WTC11 (cell line): ENCODE measurements at regions not wholly inside any gene's neighbourhood (a gene's known extent, or its start where the extent isn't known, plus 50 kb on each side); places are given as distances from the start of the nearest gene placed in this dataset.

Experiments
- ATAC-seq: fragments of 200-7000 bp; cut with Tn5 transposase; 2 replicates; pipeline ENCODE4 v1.10.0; 2021; ENCODE audit warnings: mild to moderate bottlenecking, moderate library complexity
- CTCF ChIA-PET: fragments of 300-600 bp; sonication (Branson Sonifier 250); formaldehyde crosslinking; loops from one replicate; lab custom pipeline; 2021; ENCODE audit warnings: antibody characterized with exemption; lab: Charles Lee
- POLR2A ChIA-PET: fragments of 350-600 bp; sonication (Branson Sonifier 250); formaldehyde crosslinking; loops from one replicate; lab custom pipeline; 2021; ENCODE audit warnings: antibody characterized with exemption; lab: Charles Lee
- DNase-seq: peaks from one replicate; pipeline ENCODE4 v3.0.0; 2021; ENCODE audit warnings: low spot score
- H3K27ac Mint-ChIP-seq: 2 replicates; pipeline ENCODE4 v1.8.0; 2021; ENCODE audit warnings: mixed read lengths
- H3K27me3 Mint-ChIP-seq: 2 replicates; pipeline ENCODE4 v1.8.0; 2021; ENCODE audit warnings: low read depth, mild to moderate bottlenecking, moderate library complexity, mixed read lengths
- H3K36me3 Mint-ChIP-seq: 2 replicates; pipeline ENCODE4 v1.8.0; 2021; ENCODE audit warnings: mixed read lengths
- H3K4me1 Mint-ChIP-seq: 2 replicates; pipeline ENCODE4 v1.8.0; 2022; ENCODE audit warnings: mixed read lengths
- H3K4me3 Mint-ChIP-seq: 2 replicates; pipeline ENCODE4 v1.8.0; 2021; ENCODE audit warnings: mild to moderate bottlenecking, moderate library complexity, mixed read lengths
- H3K9me3 Mint-ChIP-seq: 2 replicates; pipeline ENCODE4 v1.8.0; 2021; ENCODE audit warnings: mixed read lengths
- CDX4 ChIP-seq: fragments of 250-450 bp; sonication (Bioruptor Pico); IDR thresholded peaks from 2 replicates; pipeline ENCODE4 v1.9.0; 2021; ENCODE audit warnings: moderate library complexity, mild to moderate bottlenecking, inconsistent platforms, borderline replicate concordance
- CREB1 ChIP-seq: sonication (generic); formaldehyde crosslinking; IDR thresholded peaks from 2 replicates; pipeline ENCODE4 v1.8.0; 2023; ENCODE audit warnings: mild to moderate bottlenecking, missing genetic modification reagents
- E2F1 ChIP-seq: sonication (generic); formaldehyde crosslinking; IDR thresholded peaks from 2 replicates; pipeline ENCODE4 v1.8.0; 2022; ENCODE audit warnings: mild to moderate bottlenecking, missing genetic modification reagents
- E2F5 ChIP-seq: sonication (generic); formaldehyde crosslinking; IDR thresholded peaks from 2 replicates; pipeline ENCODE4 v1.8.1; 2022; ENCODE audit warnings: mild to moderate bottlenecking, moderate library complexity, missing genetic modification reagents
- ERG ChIP-seq: fragments of 250-450 bp; sonication (Bioruptor Pico); IDR thresholded peaks from 2 replicates; pipeline ENCODE4 v1.8.0; 2021; ENCODE audit warnings: mild to moderate bottlenecking
- ESRRA ChIP-seq: sonication (generic); formaldehyde crosslinking; IDR thresholded peaks from 2 replicates; pipeline ENCODE4 v1.8.1; 2022; ENCODE audit warnings: mild to moderate bottlenecking, missing genetic modification reagents, borderline replicate concordance
- FOXJ3 ChIP-seq: sonication (generic); formaldehyde crosslinking; IDR thresholded peaks from 2 replicates; pipeline ENCODE4 v1.9.0; 2021; ENCODE audit warnings: missing genetic modification reagents, mild to moderate bottlenecking, borderline replicate concordance
- FOXK1 ChIP-seq: sonication (generic); formaldehyde crosslinking; IDR thresholded peaks from 2 replicates; pipeline ENCODE4 v1.8.0; 2022; ENCODE audit warnings: mild to moderate bottlenecking, moderate library complexity, missing genetic modification reagents
- GTF2I ChIP-seq: fragments of 250-450 bp; sonication (Bioruptor Pico); conservative IDR thresholded peaks from 2 replicates; pipeline ENCODE4 v1.4.0; 2021; ENCODE audit warnings: mild to moderate bottlenecking
- HMGXB4 ChIP-seq: sonication (generic); formaldehyde crosslinking; IDR thresholded peaks from 2 replicates; pipeline ENCODE4 v1.8.1; 2023; ENCODE audit warnings: mild to moderate bottlenecking, moderate library complexity, missing genetic modification reagents
- MLX ChIP-seq: sonication (generic); formaldehyde crosslinking; IDR thresholded peaks from 2 replicates; pipeline ENCODE4 v1.8.1; 2023; ENCODE audit warnings: mild to moderate bottlenecking, missing genetic modification reagents, moderate library complexity
- MYBL2 ChIP-seq: sonication (generic); formaldehyde crosslinking; IDR thresholded peaks from 2 replicates; pipeline ENCODE4 v1.8.1; 2023; ENCODE audit warnings: mild to moderate bottlenecking, moderate library complexity, missing genetic modification reagents
- NFATC4 ChIP-seq: fragments of 250-450 bp; sonication (Bioruptor Pico); IDR thresholded peaks from 2 replicates; pipeline ENCODE4 v1.9.0; 2021; ENCODE audit warnings: mild to moderate bottlenecking
- PRRX2 ChIP-seq: fragments of 250-450 bp; sonication (Bioruptor Pico); IDR thresholded peaks from 2 replicates; pipeline ENCODE4 v1.8.0; 2021; ENCODE audit warnings: mild to moderate bottlenecking
- RELA ChIP-seq: sonication (generic); formaldehyde crosslinking; IDR thresholded peaks from 2 replicates; pipeline ENCODE4 v1.8.1; 2022; ENCODE audit warnings: missing genetic modification reagents, mild to moderate bottlenecking, borderline replicate concordance
- TEAD1 ChIP-seq: sonication (generic); formaldehyde crosslinking; IDR thresholded peaks from 2 replicates; pipeline ENCODE4 v1.8.0; 2022; ENCODE audit warnings: mild to moderate bottlenecking, missing genetic modification reagents
- TP53 ChIP-seq: sonication (generic); formaldehyde crosslinking; IDR thresholded peaks from 2 replicates; pipeline ENCODE4 v1.8.1; 2023; ENCODE audit warnings: mild to moderate bottlenecking, missing genetic modification reagents
- USF1 ChIP-seq: sonication (generic); formaldehyde crosslinking; IDR thresholded peaks from 2 replicates; pipeline ENCODE4 v1.8.0; 2022; ENCODE audit warnings: mild to moderate bottlenecking, missing genetic modification reagents
- ZNF138 ChIP-seq: sonication (generic); formaldehyde crosslinking; conservative IDR thresholded peaks from 2 replicates; pipeline ENCODE4 v1.8.1; 2022; ENCODE audit warnings: mild to moderate bottlenecking, moderate library complexity, missing genetic modification reagents
- ZNF219 ChIP-seq: sonication (generic); formaldehyde crosslinking; IDR thresholded peaks from 2 replicates; pipeline ENCODE4 v1.8.0; 2023; ENCODE audit warnings: missing genetic modification reagents, mild to moderate bottlenecking, borderline replicate concordance
- ZNF232 ChIP-seq: sonication (generic); formaldehyde crosslinking; IDR thresholded peaks from 2 replicates; pipeline ENCODE4 v1.8.0; 2022; ENCODE audit warnings: mild to moderate bottlenecking, missing genetic modification reagents
- ZNF281 ChIP-seq: sonication (generic); formaldehyde crosslinking; IDR thresholded peaks from 2 replicates; pipeline ENCODE4 v1.8.0; 2023; ENCODE audit warnings: mild to moderate bottlenecking, missing genetic modification reagents
- ZNF317 ChIP-seq: sonication (generic); formaldehyde crosslinking; IDR thresholded peaks from 2 replicates; pipeline ENCODE4 v1.8.1; 2023; ENCODE audit warnings: low read depth, mild to moderate bottlenecking, moderate library complexity, missing genetic modification reagents, borderline replicate concordance
- ZNF396 ChIP-seq: fragments of 250-450 bp; sonication (Bioruptor Pico); IDR thresholded peaks from 2 replicates; pipeline ENCODE4 v1.8.0; 2021; ENCODE audit warnings: mild to moderate bottlenecking, moderate library complexity, borderline replicate concordance

GRCh38 chr10:128530946-128531345 lies 404.7 kb upstream of the MKI67 start:
- H3K9me3 Mint-ChIP-seq = peaks cover 3% of the 10 kb centered on the region; the same call in 1 of the 2 replicates
- no peaks in the 10 kb centered on the region for H3K36me3 Mint-ChIP-seq
- no peak for ATAC-seq
- POLR2A ChIA-PET = no interaction called here
- no peak overlapping the region for H3K4me3 Mint-ChIP-seq
- no peak for DNase-seq
- TF ChIP-seq ERG = no peak
- TF ChIP-seq ZNF138 (CRISPR knock-in tag) = no peak
- no peak for TF ChIP-seq TP53 (CRISPR knock-in tag)
- TF ChIP-seq MLX (CRISPR knock-in tag) = no peak
- no peak for TF ChIP-seq ZNF396
- TF ChIP-seq ZNF232 (CRISPR knock-in tag) = no peak
- TF ChIP-seq MYBL2 (CRISPR knock-in tag) = no peak
- TF ChIP-seq FOXJ3 (CRISPR knock-in tag) = no peak
- no peak for TF ChIP-seq HMGXB4 (CRISPR knock-in tag)
- TF ChIP-seq USF1 (CRISPR knock-in tag) = no peak
- no peak for TF ChIP-seq TEAD1
- TF ChIP-seq CREB1 = no peak
- no peak for TF ChIP-seq RELA (CRISPR knock-in tag)
- CTCF ChIA-PET = interaction anchor here (1.0 to 1.4 kb wide), 3 partner anchors 36 to 263 kb away, joined by 3 to 5 read pairs (median 5); no protein-coding TSS in a partner anchor
- H3K4me1 Mint-ChIP-seq = peaks cover 62% of the 10 kb centered on the region
- H3K27ac Mint-ChIP-seq = no peak overlapping the region
- H3K27me3 Mint-ChIP-seq = peaks cover 3% of the 10 kb centered on the region; the same call in 1 of the 2 replicates

GRCh38 chr10:128534686-128535085 lies 408.5 kb upstream of the MKI67 start:
- peaks cover 62% of the 10 kb centered on the region for H3K4me1 Mint-ChIP-seq
- DNase-seq = no peak
- peaks cover 3% of the 10 kb centered on the region; the same call in 1 of the 2 replicates for H3K27me3 Mint-ChIP-seq
- TF ChIP-seq E2F1 = no peak
- no peak for TF ChIP-seq GTF2I
- no peak for TF ChIP-seq TP53 (CRISPR knock-in tag)
- TF ChIP-seq ESRRA (CRISPR knock-in tag) = no peak
- TF ChIP-seq ZNF138 (CRISPR knock-in tag) = no peak
- TF ChIP-seq ZNF219 = no peak
- no peak for TF ChIP-seq PRRX2 (CRISPR knock-in tag)
- TF ChIP-seq NFATC4 = no peak
- TF ChIP-seq E2F5 (CRISPR knock-in tag) = no peak
- TF ChIP-seq ZNF281 (CRISPR knock-in tag) = no peak
- no peak for TF ChIP-seq ZNF317 (CRISPR knock-in tag)
- no peak for TF ChIP-seq FOXK1 (CRISPR knock-in tag)
- no peak for TF ChIP-seq CDX4
- TF ChIP-seq, all 79 proteins: peak for 0
- peaks cover 3% of the 10 kb centered on the region; the same call in 1 of the 2 replicates for H3K9me3 Mint-ChIP-seq
- no peak overlapping the region for H3K27ac Mint-ChIP-seq
- CTCF ChIA-PET = interaction anchor here (1.0 kb wide), 1 partner anchor 98 kb away, joined by 3 read pairs; no protein-coding TSS in a partner anchor
- no peaks in the 10 kb centered on the region for H3K36me3 Mint-ChIP-seq
- POLR2A ChIA-PET = no interaction called here
- H3K4me3 Mint-ChIP-seq = no peak overlapping the region
- ATAC-seq = no peak
